Myocyte (in vitro differentiated cells): ENCODE measurements at regions not wholly inside any gene's neighbourhood (a gene's known extent, or its start where the extent isn't known, plus 50 kb on each side); places are given as distances from the start of the nearest gene placed in this dataset.
"Not testable (repeated sequence)": the region's sequence is repeated elsewhere in the genome, so short reads cannot be mapped to it uniquely, and the experiment has no call there.

ENCODE experiments used
- DNase-seq: peaks from one replicate; pipeline ENCODE4 v3.0.0-alpha.2; 2012; ENCODE audit warnings: low read depth

DNA sequence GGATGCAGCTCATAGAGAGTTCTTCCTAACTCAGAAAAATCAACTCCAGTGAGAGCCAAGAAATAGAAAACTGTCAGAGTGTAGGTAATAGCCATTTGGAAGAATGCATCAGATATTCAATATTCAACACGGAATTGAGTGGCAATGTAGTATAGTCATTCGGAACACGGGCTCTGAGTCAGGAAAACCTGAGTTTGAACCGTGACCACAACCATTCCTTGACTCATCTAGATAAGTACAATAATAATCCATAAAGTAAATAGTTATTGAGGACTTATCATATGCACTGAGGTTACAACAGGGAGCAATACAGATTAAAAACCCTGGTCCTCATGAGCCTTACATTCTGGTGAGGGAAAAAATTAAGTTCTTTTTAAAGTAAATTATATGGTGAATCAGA lies 62.6 kb upstream of the PHF21A start:
- DNase-seq, result no peak

DNA sequence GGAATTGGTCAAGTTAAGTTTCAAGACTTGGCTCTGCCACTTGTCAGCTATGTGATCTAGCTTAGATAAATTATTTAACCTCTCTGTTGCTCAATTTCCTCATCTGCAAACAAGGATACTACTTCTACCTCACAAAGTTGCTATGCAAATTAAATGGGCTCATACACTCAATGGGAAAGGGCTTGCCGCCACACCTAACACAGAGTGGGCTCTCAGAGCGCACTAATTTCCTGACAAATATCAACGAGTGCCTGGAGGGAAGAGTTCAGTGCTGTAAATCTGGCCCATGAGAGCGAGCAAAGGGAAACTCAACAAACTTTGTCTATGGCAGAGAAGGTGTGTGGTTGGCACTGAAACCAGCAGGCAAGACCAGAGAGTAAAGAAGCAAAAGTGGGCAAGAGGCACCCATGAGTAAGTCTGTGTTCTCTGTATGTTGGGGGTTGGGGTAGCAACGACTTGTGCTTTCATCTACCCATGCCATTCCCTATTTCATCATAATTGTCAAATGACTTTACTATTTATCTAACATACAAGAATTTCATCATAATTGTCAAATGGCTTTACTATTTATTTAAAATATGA lies 60.7 kb upstream of the PHF21A start:
- DNase-seq, result no peak

DNA sequence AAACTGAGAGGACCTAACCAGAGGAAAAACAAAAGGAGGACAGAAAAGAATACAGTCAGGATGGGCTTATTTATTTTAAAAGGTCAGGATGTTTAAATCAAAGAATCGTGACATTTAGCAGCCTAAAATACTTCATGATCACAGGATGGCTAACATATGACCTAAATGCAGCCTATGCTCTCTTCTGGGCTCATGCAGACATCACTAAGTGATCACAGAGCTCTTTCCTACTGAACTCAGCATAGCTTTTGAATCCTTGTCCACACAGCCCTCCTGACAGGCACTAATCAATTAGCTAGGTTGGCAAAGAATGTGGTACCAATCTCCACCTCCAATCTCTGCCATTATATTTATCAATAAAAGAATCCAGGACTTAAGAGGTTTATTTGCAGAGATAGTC lies 60.1 kb upstream of the PHF21A start:
- no peak for DNase-seq

DNA sequence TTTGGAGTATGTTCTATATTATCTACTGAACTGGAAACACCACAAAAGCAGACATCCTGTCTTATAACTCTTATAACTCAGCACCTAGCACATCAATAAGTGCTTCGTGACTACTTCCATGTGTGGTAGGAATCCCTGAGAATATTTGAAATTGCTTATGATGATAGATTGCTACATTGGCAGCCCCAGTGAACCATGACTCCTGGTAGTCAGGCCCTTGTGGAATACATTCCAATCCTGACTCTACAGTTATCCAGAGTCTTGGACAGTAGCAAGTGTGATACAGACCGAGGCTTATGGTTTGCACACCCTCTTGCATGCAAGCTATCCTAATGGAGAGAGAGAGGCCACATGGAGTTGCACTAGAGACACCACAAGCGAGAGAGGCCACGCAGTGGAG lies 59.5 kb upstream of the PHF21A start:
- no peak for DNase-seq

DNA sequence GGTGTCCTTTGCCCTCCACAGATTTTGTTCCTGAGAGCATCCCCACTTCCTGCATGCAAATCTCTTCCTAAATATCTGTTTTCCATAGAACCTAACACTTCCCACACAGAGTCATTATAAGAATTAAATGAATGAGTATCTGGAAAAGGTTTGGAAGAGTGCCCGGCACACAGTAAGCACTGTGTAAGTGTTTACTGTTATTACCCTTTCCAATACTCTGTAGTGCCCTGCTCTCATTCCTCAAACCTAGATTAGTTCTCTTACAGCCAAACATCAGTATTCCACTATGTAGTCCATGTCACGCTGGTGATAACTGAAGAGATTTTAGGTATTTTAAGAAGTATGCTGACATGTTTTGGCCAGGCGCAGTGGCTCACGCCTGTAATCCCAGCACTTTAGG lies 57.3 kb upstream of the PHF21A start:
- DNase-seq, result no peak

DNA sequence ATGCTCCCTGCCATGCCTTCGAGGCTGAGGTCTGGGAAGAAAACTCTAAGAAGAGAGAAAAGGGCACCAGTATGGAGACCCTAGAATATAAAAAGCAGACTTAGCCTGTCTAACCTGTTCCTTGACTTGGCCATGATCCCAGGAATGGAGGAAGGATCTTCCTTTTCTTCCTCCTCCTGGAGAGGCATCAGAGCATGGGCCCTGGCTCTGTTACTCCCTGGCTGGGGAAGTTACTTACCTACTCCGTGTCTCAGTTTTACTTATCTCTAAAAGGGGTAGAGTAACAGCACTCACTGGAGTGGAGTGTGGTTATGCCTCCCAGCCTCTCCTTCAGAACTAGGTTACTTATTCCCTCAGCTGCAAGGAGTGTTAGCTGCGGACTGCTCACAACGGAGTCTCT lies 55.2 kb upstream of the PHF21A start:
- DNase-seq, result no peak

DNA sequence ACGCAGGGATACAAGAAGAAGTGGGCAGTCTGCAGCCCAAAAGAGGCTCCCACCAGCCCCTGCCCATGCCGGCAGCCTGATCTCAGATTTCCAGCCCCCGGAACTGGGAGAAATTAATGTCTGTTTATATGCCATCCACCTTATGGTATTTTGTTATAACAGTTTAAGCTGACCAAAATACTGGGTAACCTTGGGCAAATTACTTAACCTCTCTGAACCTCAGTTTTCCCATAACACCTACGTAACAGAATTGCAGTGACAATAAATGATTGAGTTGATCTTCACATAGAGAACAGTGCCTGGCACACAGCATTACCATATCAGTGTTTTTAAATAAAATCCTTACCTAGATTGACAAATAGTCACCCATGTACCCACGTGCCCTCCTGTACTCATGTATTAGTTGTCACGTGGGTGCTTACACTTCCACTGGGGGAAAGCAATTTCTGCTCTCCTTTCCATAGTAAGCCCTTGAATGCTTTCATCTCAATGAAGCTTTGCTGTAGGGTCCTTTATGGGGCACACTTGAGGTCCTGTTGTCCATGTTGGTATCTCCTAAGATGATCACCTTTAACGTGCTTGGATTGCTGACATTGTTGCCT lies 54.2 kb upstream of the PHF21A start:
- DNase-seq, result no peak

DNA sequence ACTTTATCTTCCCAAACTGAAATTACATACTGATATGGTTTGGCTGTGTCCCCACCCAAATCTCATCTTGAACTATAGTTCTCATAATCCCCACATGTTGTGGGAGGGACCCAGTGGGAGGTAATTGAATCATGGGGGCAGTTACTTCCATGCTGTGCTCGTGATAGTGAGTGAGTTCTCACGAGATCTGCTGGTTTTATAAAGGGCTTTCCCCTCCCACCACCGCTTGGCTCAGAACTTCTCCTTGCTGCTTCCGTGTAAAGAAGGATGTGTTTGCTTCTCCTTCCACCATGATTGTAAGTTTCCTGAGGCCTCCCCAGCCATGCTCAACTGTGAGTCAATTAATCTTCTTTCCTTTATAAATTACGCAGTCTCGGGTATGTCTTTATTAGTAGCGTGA lies 50.4 kb upstream of the PHF21A start:
- not testable (repeated sequence) for DNase-seq
